ENCODE measurements at regions not wholly inside any gene's neighbourhood (a gene's known extent, or its start where the extent isn't known, plus 50 kb on each side); places are given as distances from the start of the nearest gene placed in this dataset.

DNA sequence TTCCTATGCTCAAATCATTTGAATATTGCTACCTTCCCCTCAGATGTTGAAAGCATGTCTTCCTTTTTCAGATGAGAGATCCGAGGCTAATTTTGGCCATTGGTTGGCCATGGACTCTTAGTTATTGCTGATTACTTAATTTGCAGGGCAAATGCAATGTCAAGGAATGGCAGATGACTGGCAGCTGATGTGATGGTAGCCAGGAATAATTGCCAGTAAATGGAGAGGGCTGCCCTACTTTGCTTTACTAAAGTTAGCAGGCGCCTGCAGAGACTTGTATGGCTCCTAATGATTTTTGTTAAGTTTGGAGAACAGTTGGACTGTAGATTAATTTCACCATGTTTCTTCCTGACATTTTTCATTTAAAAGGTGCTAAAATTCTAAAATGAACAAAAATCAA is 128.9 kb downstream of the XCL2 start:
- H3K36me3 ChIP-seq: no peaks in the 10 kb centered on the region
- H3K9me3 ChIP-seq: no peaks in the 10 kb centered on the region
- H3K27ac ChIP-seq: no peak overlapping the region
- DNase-seq: no peak
- H3K27me3 ChIP-seq: no peaks in the 10 kb centered on the region
- no peaks in the 10 kb centered on the region for H3K4me1 ChIP-seq
- no peak overlapping the region for H3K4me3 ChIP-seq
- intact Hi-C loops (cut with DNase I): no loop called here
- no peak overlapping the region for H3K9ac ChIP-seq (ENCODE audit: low read depth in 2 of 2, low read length in 2 of 2)
- TF ChIP-seq, protein P1, sequence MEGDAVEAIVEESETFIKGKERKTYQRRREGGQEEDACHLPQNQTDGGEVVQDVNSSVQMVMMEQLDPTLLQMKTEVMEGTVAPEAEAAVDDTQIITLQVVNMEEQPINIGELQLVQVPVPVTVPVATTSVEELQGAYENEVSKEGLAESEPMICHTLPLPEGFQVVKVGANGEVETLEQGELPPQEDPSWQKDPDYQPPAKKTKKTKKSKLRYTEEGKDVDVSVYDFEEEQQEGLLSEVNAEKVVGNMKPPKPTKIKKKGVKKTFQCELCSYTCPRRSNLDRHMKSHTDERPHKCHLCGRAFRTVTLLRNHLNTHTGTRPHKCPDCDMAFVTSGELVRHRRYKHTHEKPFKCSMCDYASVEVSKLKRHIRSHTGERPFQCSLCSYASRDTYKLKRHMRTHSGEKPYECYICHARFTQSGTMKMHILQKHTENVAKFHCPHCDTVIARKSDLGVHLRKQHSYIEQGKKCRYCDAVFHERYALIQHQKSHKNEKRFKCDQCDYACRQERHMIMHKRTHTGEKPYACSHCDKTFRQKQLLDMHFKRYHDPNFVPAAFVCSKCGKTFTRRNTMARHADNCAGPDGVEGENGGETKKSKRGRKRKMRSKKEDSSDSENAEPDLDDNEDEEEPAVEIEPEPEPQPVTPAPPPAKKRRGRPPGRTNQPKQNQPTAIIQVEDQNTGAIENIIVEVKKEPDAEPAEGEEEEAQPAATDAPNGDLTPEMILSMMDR (IDR thresholded peaks at IDR 0.05): no peak

DNA sequence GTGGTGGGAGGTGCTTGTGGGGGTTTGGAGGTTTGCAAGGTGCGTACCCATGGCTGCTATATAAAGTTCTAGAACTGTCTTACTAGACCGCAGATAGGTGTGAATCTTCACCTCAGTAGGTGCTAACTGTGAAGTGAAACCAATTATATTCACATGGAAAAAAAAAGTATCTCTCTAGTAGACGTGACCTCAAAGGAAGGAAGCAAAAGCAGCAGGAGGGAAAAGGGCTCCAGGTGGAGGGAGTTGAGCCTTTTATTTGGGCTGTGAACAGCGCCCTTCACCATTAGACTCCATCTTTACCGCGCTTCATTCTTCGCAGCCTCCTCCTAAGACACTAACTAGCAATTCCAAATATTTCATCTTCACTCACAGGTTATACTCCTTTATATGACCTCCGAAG is 129.8 kb downstream of the TBX19 start:
- DNase-seq: no peak
- Histone ChIP-seq H3K4me1 (no peaks in the 10 kb centered on the region), H3K4me3 (no peak overlapping the region), H3K9ac (ENCODE audit: low read depth in 2 of 2, low read length in 2 of 2) (no peak overlapping the region), H3K27me3 (no peaks in the 10 kb centered on the region), H3K9me3 (no peaks in the 10 kb centered on the region), H3K36me3 (no peaks in the 10 kb centered on the region), H3K27ac (no peak overlapping the region)
- intact Hi-C loops (cut with DNase I): no loop called here
- TF ChIP-seq, protein P1 (IDR thresholded peaks at IDR 0.05): no peak

DNA sequence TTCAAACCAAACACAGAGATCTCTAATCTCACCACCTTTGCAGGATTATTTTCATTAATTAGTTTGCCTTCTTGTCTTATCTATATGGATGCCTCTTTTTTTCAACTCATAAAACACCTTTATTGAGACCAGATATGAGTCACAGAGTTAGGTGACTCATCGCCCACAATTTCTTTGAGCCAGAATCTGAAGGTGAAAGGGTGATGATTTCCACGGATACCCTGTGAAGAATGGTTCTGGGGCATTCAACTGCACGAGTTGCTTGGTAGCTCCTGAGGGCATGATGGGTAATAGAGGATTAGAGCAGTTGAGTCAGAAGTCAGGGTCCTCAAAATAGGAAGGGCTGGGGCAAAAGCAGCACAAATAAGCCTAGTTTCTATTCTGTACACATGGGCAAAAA is 128.2 kb downstream of the TBX19 start:
- Histone ChIP-seq H3K27ac (no peak overlapping the region), H3K9me3 (no peaks in the 10 kb centered on the region), H3K4me1 (no peaks in the 10 kb centered on the region), H3K4me3 (no peak overlapping the region), H3K27me3 (no peaks in the 10 kb centered on the region), H3K9ac (ENCODE audit: low read depth in 2 of 2, low read length in 2 of 2) (no peak overlapping the region), H3K36me3 (no peaks in the 10 kb centered on the region)
- TF ChIP-seq, protein P1 (IDR thresholded peaks at IDR 0.05): no peak
- no peak for DNase-seq
- intact Hi-C loops (cut with DNase I): no loop called here

DNA sequence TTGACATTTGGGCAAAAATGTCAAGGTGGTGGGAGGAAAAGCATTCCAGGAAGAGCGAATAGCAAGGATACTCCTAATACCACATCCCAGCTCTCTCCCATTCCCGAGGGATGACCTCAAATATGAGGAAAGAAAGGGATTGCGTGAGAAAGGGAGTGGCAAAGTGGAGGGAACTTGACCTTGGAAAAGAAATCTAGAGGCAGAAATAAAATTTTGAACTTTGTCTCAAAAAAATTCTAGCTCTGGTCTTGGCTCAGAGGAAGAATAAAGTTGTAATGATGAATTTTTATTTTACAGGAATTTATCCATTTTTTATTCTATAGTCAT is 127.8 kb downstream of the TBX19 start:
- Histone ChIP-seq H3K4me1 (no peaks in the 10 kb centered on the region), H3K9me3 (no peaks in the 10 kb centered on the region), H3K4me3 (no peak overlapping the region), H3K27ac (no peak overlapping the region), H3K36me3 (no peaks in the 10 kb centered on the region), H3K27me3 (no peaks in the 10 kb centered on the region), H3K9ac (ENCODE audit: low read depth in 2 of 2, low read length in 2 of 2) (no peak overlapping the region)
- DNase-seq: no peak
- TF ChIP-seq, protein P1 (IDR thresholded peaks at IDR 0.05): no peak
- intact Hi-C loops (cut with DNase I): no loop called here

DNA sequence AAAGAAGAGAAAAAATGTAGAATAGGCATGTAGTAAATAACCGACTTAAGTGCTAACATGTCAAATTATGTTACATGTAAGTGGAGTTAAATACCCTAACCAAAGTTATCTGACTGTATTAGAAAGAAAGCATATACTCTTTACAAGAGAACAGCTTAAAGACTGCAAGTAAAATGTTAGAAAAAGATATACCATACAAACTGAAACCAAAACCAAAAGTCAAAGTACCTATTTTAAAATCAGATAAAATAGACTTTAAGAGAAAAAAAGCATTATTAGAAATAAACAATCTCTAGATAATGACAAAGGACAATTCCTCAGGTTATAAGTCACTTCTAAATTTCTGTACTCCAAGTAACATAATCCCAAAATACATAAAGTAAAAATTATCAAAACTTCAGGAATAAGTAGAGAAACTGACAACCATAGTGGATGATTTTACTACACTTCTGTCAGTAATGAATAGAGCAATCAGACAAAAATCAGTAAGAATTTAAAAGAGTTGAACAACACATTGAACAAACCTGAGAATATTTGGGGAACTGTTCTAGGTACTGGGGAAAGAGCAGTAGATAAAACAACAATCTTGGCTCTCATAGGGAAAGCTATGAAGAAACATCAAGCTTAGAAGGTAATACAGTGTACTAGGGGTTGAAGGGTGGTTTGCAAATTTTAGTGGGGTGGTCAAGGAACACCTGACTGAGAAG is 127.3 kb downstream of the TBX19 start:
- Histone ChIP-seq H3K4me1 (no peaks in the 10 kb centered on the region), H3K9me3 (no peaks in the 10 kb centered on the region), H3K36me3 (no peaks in the 10 kb centered on the region), H3K9ac (ENCODE audit: low read depth in 2 of 2, low read length in 2 of 2) (no peak overlapping the region), H3K4me3 (no peak overlapping the region), H3K27ac (no peak overlapping the region), H3K27me3 (no peaks in the 10 kb centered on the region)
- intact Hi-C loops (cut with DNase I): no loop called here
- no peak for DNase-seq
- TF ChIP-seq, protein P1 (IDR thresholded peaks at IDR 0.05): no peak
